Activated CD8-positive, alpha-beta memory T cell treated with anti-CD3 and anti-CD28 coated beads, Interleukin-2, amount 10 ng/mL, durations not matched to agents 7 days and 5 days (primary cell): ENCODE measurements at regions not wholly inside any gene's neighbourhood (a gene's known extent, or its start where the extent isn't known, plus 50 kb on each side); places are given as distances from the start of the nearest gene placed in this dataset.
"Not testable (repeated sequence)": the region's sequence is repeated elsewhere in the genome, so short reads cannot be mapped to it uniquely, and the experiment has no call there.

Source experiments
- ATAC-seq: fragments of 150-1000 bp; cut with Tn5 transposase; one replicate; pipeline ENCODE4 v1.10.0; 2021; ENCODE audit warnings: moderate library complexity
- CTCF ChIA-PET: fragments of 350-600 bp; sonication (Branson Sonifier 250); formaldehyde crosslinking; loops from one replicate; lab custom pipeline; 2021; ENCODE audit warnings: antibody characterized with exemption; lab: Charles Lee
- DNase-seq: peaks from one replicate; pipeline ENCODE4 v3.0.0-alpha.2; 2020
- H3K27ac Mint-ChIP-seq: one replicate; pipeline ENCODE4 v1.8.0; 2021; ENCODE audit warnings: mild to moderate bottlenecking, mixed read lengths
- H3K27me3 Mint-ChIP-seq: one replicate; pipeline ENCODE4 v1.8.0; 2021; ENCODE audit warnings: mixed read lengths
- H3K36me3 Mint-ChIP-seq: one replicate; pipeline ENCODE4 v1.8.0; 2021; ENCODE audit warnings: mild to moderate bottlenecking, mixed read lengths
- H3K4me1 Mint-ChIP-seq: one replicate; pipeline ENCODE4 v1.8.0; 2021; ENCODE audit warnings: mixed read lengths
- H3K4me3 Mint-ChIP-seq: one replicate; pipeline ENCODE4 v1.8.0; 2021; ENCODE audit warnings: mild to moderate bottlenecking, moderate library complexity, mixed read lengths
- H3K9me3 Mint-ChIP-seq: one replicate; pipeline ENCODE4 v1.8.0; 2022; ENCODE audit warnings: low read depth, mixed read lengths

- Mint-ChIP-seq H3K4me1 (no peaks in the 10 kb centered on the region), H3K9me3 (no peaks in the 10 kb centered on the region), H3K36me3 (no peaks in the 10 kb centered on the region), H3K4me3 (no peak overlapping the region), H3K27ac (no peak overlapping the region), H3K27me3 (no peaks in the 10 kb centered on the region)
- CTCF ChIA-PET = no interaction called here
- no peak for DNase-seq
- no peak for ATAC-seq
Measured at GRCh38 chr7:145168427-145168826, 332.6 kb upstream of the TPK1 start.

GRCh38 chr7:145156834-145157233, 321.0 kb upstream of the TPK1 start:
- no peak for DNase-seq
- Mint-ChIP-seq H3K27ac (no peak overlapping the region), H3K27me3 (no peaks in the 10 kb centered on the region), H3K4me1 (no peaks in the 10 kb centered on the region), H3K9me3 (no peaks in the 10 kb centered on the region), H3K36me3 (no peaks in the 10 kb centered on the region), H3K4me3 (no peak overlapping the region)
- ATAC-seq = no peak
- CTCF ChIA-PET = no interaction called here

DNA sequence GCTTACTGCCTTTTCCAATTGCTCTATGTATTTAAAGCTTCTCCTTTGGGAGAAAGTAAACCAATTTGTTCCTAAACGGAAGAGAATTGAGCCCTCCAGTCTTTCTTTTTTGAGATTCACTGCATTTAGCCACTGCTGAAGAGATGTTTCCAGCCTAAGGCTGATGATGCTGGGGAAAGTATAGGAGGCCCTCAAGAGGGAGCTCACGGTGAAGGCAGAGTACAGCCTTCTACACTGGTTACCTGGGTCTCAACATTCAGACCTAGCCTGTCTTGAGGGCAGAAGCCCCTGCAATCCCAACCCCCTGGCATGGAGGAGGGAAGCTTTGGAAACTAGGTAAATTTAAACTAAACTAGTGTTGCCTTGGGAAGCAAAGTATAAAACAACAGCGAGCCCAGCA, 316.7 kb upstream of the TPK1 start:
- ATAC-seq = no peak
- Mint-ChIP-seq H3K36me3 (no peaks in the 10 kb centered on the region), H3K27ac (no peak overlapping the region), H3K27me3 (no peaks in the 10 kb centered on the region), H3K4me1 (no peaks in the 10 kb centered on the region), H3K9me3 (no peaks in the 10 kb centered on the region), H3K4me3 (no peak overlapping the region)
- no peak for DNase-seq
- CTCF ChIA-PET = no interaction called here

DNA sequence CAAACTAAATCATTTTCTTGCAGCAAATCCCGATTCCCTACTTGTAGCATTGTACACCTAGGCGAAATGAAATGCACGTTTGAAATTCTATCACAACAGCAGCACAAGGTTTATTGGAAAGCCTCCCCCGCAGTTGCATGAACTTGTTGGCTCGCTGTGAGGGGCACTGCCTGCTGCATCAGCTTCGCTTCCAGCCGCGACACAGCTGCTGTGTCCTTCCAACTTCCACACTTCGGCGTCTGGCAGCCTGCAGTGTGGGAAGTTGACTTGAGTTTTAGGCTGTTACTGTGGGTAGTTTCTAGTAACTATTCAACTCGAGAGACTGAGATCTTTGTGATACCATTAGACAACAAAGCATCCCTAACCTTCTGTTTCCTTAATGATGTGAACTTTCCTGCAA, 315.8 kb upstream of the TPK1 start:
- H3K4me3 Mint-ChIP-seq = no peak overlapping the region
- H3K36me3 Mint-ChIP-seq = no peaks in the 10 kb centered on the region
- H3K9me3 Mint-ChIP-seq = no peaks in the 10 kb centered on the region
- CTCF ChIA-PET = no interaction called here
- H3K27me3 Mint-ChIP-seq = no peaks in the 10 kb centered on the region
- ATAC-seq (no peak), DNase-seq (no peak)
- H3K4me1 Mint-ChIP-seq = no peaks in the 10 kb centered on the region
- no peak overlapping the region for H3K27ac Mint-ChIP-seq

- no peaks in the 10 kb centered on the region for H3K4me1 Mint-ChIP-seq
- H3K27me3 Mint-ChIP-seq = no peaks in the 10 kb centered on the region
- CTCF ChIA-PET = no interaction called here
- no peak overlapping the region for H3K27ac Mint-ChIP-seq
- no peak for DNase-seq
- no peaks in the 10 kb centered on the region for H3K9me3 Mint-ChIP-seq
- no peak overlapping the region for H3K4me3 Mint-ChIP-seq
- no peak for ATAC-seq
- H3K36me3 Mint-ChIP-seq = no peaks in the 10 kb centered on the region
Measured at GRCh38 chr7:145147865-145148264, 312.0 kb upstream of the TPK1 start.

GRCh38 chr7:145143685-145144084, 307.8 kb upstream of the TPK1 start:
- Mint-ChIP-seq H3K4me3 (no peak overlapping the region), H3K4me1 (no peaks in the 10 kb centered on the region), H3K27ac (no peak overlapping the region), H3K36me3 (no peaks in the 10 kb centered on the region), H3K27me3 (no peaks in the 10 kb centered on the region), H3K9me3 (no peaks in the 10 kb centered on the region)
- DNase-seq (no peak), ATAC-seq (no peak)
- CTCF ChIA-PET = no interaction called here

- DNase-seq = no peak
- no peak overlapping the region for H3K27ac Mint-ChIP-seq
- ATAC-seq = no peak
- H3K4me3 Mint-ChIP-seq = no peak overlapping the region
- H3K4me1 Mint-ChIP-seq = no peaks in the 10 kb centered on the region
- no peaks in the 10 kb centered on the region for H3K27me3 Mint-ChIP-seq
- H3K36me3 Mint-ChIP-seq = no peaks in the 10 kb centered on the region
- H3K9me3 Mint-ChIP-seq = no peaks in the 10 kb centered on the region
- CTCF ChIA-PET = no interaction called here
Measured at GRCh38 chr7:145134377-145134776, 298.5 kb upstream of the TPK1 start.

DNA sequence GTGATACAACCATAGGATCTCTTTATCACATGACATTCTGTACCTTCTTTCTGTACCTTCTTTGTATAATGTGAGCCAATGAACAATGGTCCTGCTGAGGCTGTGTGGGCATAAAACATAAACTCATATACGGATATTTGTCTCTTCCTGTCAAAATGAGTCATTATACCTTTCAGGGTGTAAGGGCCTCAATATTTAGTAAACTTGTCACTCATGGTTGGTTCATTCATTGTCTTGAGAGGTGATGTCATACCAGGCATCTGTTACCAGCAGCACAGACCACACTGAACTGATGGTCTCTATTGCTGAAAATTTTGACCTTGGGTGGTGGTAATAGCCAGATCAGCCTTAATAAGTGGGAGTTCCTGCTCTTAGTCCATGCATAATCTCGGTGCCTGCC, 287.6 kb upstream of the TPK1 start:
- CTCF ChIA-PET = no interaction called here
- Mint-ChIP-seq H3K4me3 (no peak overlapping the region), H3K9me3 (no peaks in the 10 kb centered on the region), H3K36me3 (no peaks in the 10 kb centered on the region), H3K27ac (no peak overlapping the region), H3K27me3 (no peaks in the 10 kb centered on the region), H3K4me1 (no peaks in the 10 kb centered on the region)
- DNase-seq = no peak
- no peak for ATAC-seq

DNA sequence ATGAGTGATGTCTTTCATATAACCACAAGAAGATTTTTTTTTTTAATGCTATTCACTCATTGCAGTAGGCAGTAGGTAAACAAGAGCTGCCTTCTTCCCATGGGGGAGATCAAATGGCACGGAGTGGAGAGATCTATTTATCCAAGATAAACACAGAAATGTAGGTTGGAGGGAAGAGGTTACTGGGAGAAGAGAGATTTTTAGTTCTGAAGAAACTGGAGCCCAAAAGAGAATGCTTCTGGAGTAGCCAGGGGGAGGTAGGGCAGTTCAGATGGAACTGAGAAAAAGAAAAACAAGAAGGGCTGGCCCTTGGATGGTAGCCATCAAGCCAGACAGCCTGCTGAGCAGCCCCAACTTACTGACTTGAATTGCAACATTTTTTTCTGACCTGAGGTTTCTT, 270.1 kb upstream of the TPK1 start:
- Mint-ChIP-seq H3K36me3 (no peaks in the 10 kb centered on the region), H3K4me1 (no peaks in the 10 kb centered on the region), H3K27ac (no peak overlapping the region), H3K9me3 (no peaks in the 10 kb centered on the region), H3K4me3 (no peak overlapping the region), H3K27me3 (no peaks in the 10 kb centered on the region)
- DNase-seq (no peak), ATAC-seq (no peak)
- CTCF ChIA-PET = no interaction called here

GRCh38 chr7:145105561-145105960, 269.7 kb upstream of the TPK1 start:
- Mint-ChIP-seq H3K4me3 (no peak overlapping the region), H3K4me1 (no peaks in the 10 kb centered on the region), H3K36me3 (no peaks in the 10 kb centered on the region), H3K27me3 (no peaks in the 10 kb centered on the region), H3K9me3 (no peaks in the 10 kb centered on the region), H3K27ac (no peak overlapping the region)
- no peak for DNase-seq
- CTCF ChIA-PET = no interaction called here
- ATAC-seq = no peak

- H3K4me1 Mint-ChIP-seq = no peaks in the 10 kb centered on the region
- H3K27me3 Mint-ChIP-seq = no peaks in the 10 kb centered on the region
- H3K27ac Mint-ChIP-seq = no peak overlapping the region
- CTCF ChIA-PET = no interaction called here
- H3K4me3 Mint-ChIP-seq = no peak overlapping the region
- no peaks in the 10 kb centered on the region for H3K9me3 Mint-ChIP-seq
- no peaks in the 10 kb centered on the region for H3K36me3 Mint-ChIP-seq
- no peak for DNase-seq
- ATAC-seq = no peak
Measured at GRCh38 chr7:145104400-145104799, 268.5 kb upstream of the TPK1 start.

GRCh38 chr7:145102199-145102598, 266.3 kb upstream of the TPK1 start:
- CTCF ChIA-PET, H3K4me1 Mint-ChIP-seq, DNase-seq, H3K27ac Mint-ChIP-seq, H3K4me3 Mint-ChIP-seq, H3K9me3 Mint-ChIP-seq, H3K36me3 Mint-ChIP-seq, ATAC-seq, H3K27me3 Mint-ChIP-seq: not testable (repeated sequence)

GRCh38 chr7:145092766-145093165, 256.9 kb upstream of the TPK1 start:
- ATAC-seq (no peak), DNase-seq (no peak)
- Mint-ChIP-seq H3K36me3 (no peaks in the 10 kb centered on the region), H3K4me3 (no peak overlapping the region), H3K4me1 (no peaks in the 10 kb centered on the region), H3K9me3 (no peaks in the 10 kb centered on the region), H3K27me3 (no peaks in the 10 kb centered on the region), H3K27ac (no peak overlapping the region)
- CTCF ChIA-PET = no interaction called here

DNA sequence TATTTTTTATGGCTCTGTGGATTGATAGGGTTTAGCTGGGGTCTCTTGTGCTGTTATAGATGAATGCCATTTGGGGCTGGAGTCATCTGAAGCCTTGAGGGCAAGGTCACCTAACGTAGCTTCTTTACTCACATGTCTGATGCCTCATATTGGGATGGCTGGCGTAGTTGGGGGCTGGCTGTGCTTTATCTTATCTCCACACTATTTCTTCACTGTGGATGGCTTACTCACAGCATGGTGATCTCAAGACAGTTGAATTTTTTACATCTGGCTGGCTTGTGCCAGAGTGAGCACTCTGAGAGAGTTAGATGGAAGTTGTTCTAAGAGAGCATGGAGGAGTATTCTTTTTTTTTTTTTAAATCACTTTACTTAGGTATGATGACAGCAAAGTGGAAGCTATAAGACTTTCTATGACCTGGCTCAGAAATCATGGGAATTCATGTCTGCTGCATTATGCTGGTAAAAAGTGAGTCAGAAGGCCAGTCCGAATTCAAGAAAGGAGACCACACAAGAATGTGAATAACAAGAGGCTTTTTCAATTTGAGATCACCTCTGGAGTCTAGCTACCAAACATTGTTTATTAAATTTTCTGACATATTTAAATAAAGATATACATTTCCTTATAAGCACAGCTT, 252.4 kb upstream of the TPK1 start:
- Mint-ChIP-seq H3K36me3 (no peaks in the 10 kb centered on the region), H3K4me1 (no peaks in the 10 kb centered on the region), H3K4me3 (no peak overlapping the region), H3K9me3 (no peaks in the 10 kb centered on the region), H3K27me3 (no peaks in the 10 kb centered on the region), H3K27ac (no peak overlapping the region)
- CTCF ChIA-PET = no interaction called here
- DNase-seq (no peak), ATAC-seq (no peak)
